ENCODE measurements at regions not wholly inside any gene's neighbourhood (a gene's known extent, or its start where the extent isn't known, plus 50 kb on each side); places are given as distances from the start of the nearest gene placed in this dataset.

GRCh38 chr13:112248406-112248760, 127.8 kb upstream of the SPACA7 start:
- intact Hi-C loops (cut with micrococcal nuclease) = no loop called here

GRCh38 chr13:112248862-112249592, 127.1 kb upstream of the SPACA7 start:
- intact Hi-C loops (cut with micrococcal nuclease) = no loop called here
- Histone ChIP-seq H3K36me3 (no peaks in the 10 kb centered on the region), H3K4me1 (no peaks in the 10 kb centered on the region), H3K4me3 (no peak overlapping the region), H3K27ac (replicated peaks) (no peak overlapping the region), H3K9me3 (replicated peaks) (no peaks in the 10 kb centered on the region), H3K27me3 (ENCODE audit: low read depth) (peaks cover 79% of the 10 kb centered on the region)
- no peak for TF ChIP-seq CTCF (IDR thresholded peaks at IDR 0.05; ENCODE audit: borderline replicate concordance)
- no peak for DNase-seq

More at GRCh38 chr13:112248406-112248760, 127.8 kb upstream of the SPACA7 start:
- DNase-seq = no peak
- no peaks in the 10 kb centered on the region for H3K36me3 ChIP-seq
- no peak overlapping the region for H3K27ac ChIP-seq (replicated peaks)
- TF ChIP-seq CTCF (IDR thresholded peaks at IDR 0.05; ENCODE audit: borderline replicate concordance) = no peak
- H3K4me3 ChIP-seq = no peak overlapping the region
- peaks cover 75% of the 10 kb centered on the region for H3K27me3 ChIP-seq (ENCODE audit: low read depth)
- H3K4me1 ChIP-seq = no peaks in the 10 kb centered on the region
- H3K9me3 ChIP-seq (replicated peaks) = no peaks in the 10 kb centered on the region

- Histone ChIP-seq H3K27ac (replicated peaks) (no peak overlapping the region), H3K27me3 (ENCODE audit: low read depth) (peaks cover 81% of the 10 kb centered on the region), H3K4me1 (no peaks in the 10 kb centered on the region), H3K4me3 (no peak overlapping the region), H3K36me3 (no peaks in the 10 kb centered on the region), H3K9me3 (replicated peaks) (no peaks in the 10 kb centered on the region)
- no peak for TF ChIP-seq CTCF (IDR thresholded peaks at IDR 0.05; ENCODE audit: borderline replicate concordance)
- no peak for DNase-seq
- intact Hi-C loops (cut with micrococcal nuclease) = no loop called here
Observed at GRCh38 chr13:112249644-112250610, 126.2 kb upstream of the SPACA7 start.

- Histone ChIP-seq H3K36me3 (no peaks in the 10 kb centered on the region), H3K27ac (replicated peaks) (no peak overlapping the region), H3K4me1 (no peaks in the 10 kb centered on the region), H3K4me3 (no peak overlapping the region), H3K9me3 (replicated peaks) (no peaks in the 10 kb centered on the region), H3K27me3 (ENCODE audit: low read depth) (peaks cover 88% of the 10 kb centered on the region)
- DNase-seq = no peak
- no peak for TF ChIP-seq CTCF (IDR thresholded peaks at IDR 0.05; ENCODE audit: borderline replicate concordance)
- intact Hi-C loops (cut with micrococcal nuclease) = no loop called here
Observed at GRCh38 chr13:112250788-112251445, 125.2 kb upstream of the SPACA7 start.

GRCh38 chr13:112251930-112252585, 124.1 kb upstream of the SPACA7 start:
- H3K4me1 ChIP-seq = no peaks in the 10 kb centered on the region
- H3K4me3 ChIP-seq = no peak overlapping the region
- no peaks in the 10 kb centered on the region for H3K9me3 ChIP-seq (replicated peaks)
- no peak for TF ChIP-seq CTCF (IDR thresholded peaks at IDR 0.05; ENCODE audit: borderline replicate concordance)
- no peak overlapping the region for H3K27ac ChIP-seq (replicated peaks)
- DNase-seq = no peak
- no peaks in the 10 kb centered on the region for H3K36me3 ChIP-seq
- intact Hi-C loops (cut with micrococcal nuclease) = no loop called here
- peaks cover 94% of the 10 kb centered on the region for H3K27me3 ChIP-seq (ENCODE audit: low read depth)

Data from left ventricle myocardium inferior (tissue), 1 donor.